ENCODE measurements at regions not wholly inside any gene's neighbourhood (a gene's known extent, or its start where the extent isn't known, plus 50 kb on each side); places are given as distances from the start of the nearest gene placed in this dataset.
"Not testable (repeated sequence)": the region's sequence is repeated elsewhere in the genome, so short reads cannot be mapped to it uniquely, and the experiment has no call there.

GRCh38 chr22:34638128-34638527, 427.8 kb upstream of the ISX start:
- H3K36me3 ChIP-seq (ENCODE audit: insufficient read depth): no peaks in the 10 kb centered on the region
- no peaks in the 10 kb centered on the region for H3K27me3 ChIP-seq (ENCODE audit: insufficient read depth, low read depth)
- no peaks in the 10 kb centered on the region for H4K20me1 ChIP-seq (ENCODE audit: insufficient read depth)
- H3K4me1 ChIP-seq (ENCODE audit: low read depth, poor library complexity, severe bottlenecking): no peaks in the 10 kb centered on the region
- H3K27ac ChIP-seq: no peak overlapping the region
- H2AFZ ChIP-seq (ENCODE audit: low read depth): no peak overlapping the region
- H3K4me2 ChIP-seq: no peak overlapping the region
- TF ChIP-seq CTCF (conservative IDR thresholded peaks at IDR 0.05; ENCODE audit: low read depth, low read length): no peak
- no peaks in the 10 kb centered on the region for H3K79me2 ChIP-seq (ENCODE audit: insufficient read depth, low read depth)
- H3K4me3 ChIP-seq (IDR thresholded peaks at IDR 0.05; ENCODE audit: insufficient read depth, low read depth, low read length): no peak overlapping the region
- no peak overlapping the region for H3K9ac ChIP-seq

GRCh38 chr22:34639911-34640310, 426.0 kb upstream of the ISX start:
- TF ChIP-seq CTCF (conservative IDR thresholded peaks at IDR 0.05; ENCODE audit: low read depth, low read length): no peak
- no peaks in the 10 kb centered on the region for H3K4me1 ChIP-seq (ENCODE audit: low read depth, poor library complexity, severe bottlenecking)
- H3K27me3 ChIP-seq (ENCODE audit: insufficient read depth, low read depth): no peaks in the 10 kb centered on the region
- no peak overlapping the region for H2AFZ ChIP-seq (ENCODE audit: low read depth)
- H3K27ac ChIP-seq: no peak overlapping the region
- no peaks in the 10 kb centered on the region for H3K36me3 ChIP-seq (ENCODE audit: insufficient read depth)
- H3K4me2 ChIP-seq: no peak overlapping the region
- H3K79me2 ChIP-seq (ENCODE audit: insufficient read depth, low read depth): no peaks in the 10 kb centered on the region
- H3K4me3 ChIP-seq (IDR thresholded peaks at IDR 0.05; ENCODE audit: insufficient read depth, low read depth, low read length): no peak overlapping the region
- H4K20me1 ChIP-seq (ENCODE audit: insufficient read depth): no peaks in the 10 kb centered on the region
- no peak overlapping the region for H3K9ac ChIP-seq

- no peak overlapping the region for H3K9ac ChIP-seq
- no peaks in the 10 kb centered on the region for H4K20me1 ChIP-seq (ENCODE audit: insufficient read depth)
- no peaks in the 10 kb centered on the region for H3K27me3 ChIP-seq (ENCODE audit: insufficient read depth, low read depth)
- TF ChIP-seq CTCF (conservative IDR thresholded peaks at IDR 0.05; ENCODE audit: low read depth, low read length): no peak
- H3K4me1 ChIP-seq (ENCODE audit: low read depth, poor library complexity, severe bottlenecking): no peaks in the 10 kb centered on the region
- H3K4me3 ChIP-seq (IDR thresholded peaks at IDR 0.05; ENCODE audit: insufficient read depth, low read depth, low read length): no peak overlapping the region
- no peak overlapping the region for H2AFZ ChIP-seq (ENCODE audit: low read depth)
- H3K36me3 ChIP-seq (ENCODE audit: insufficient read depth): no peaks in the 10 kb centered on the region
- no peak overlapping the region for H3K4me2 ChIP-seq
- H3K79me2 ChIP-seq (ENCODE audit: insufficient read depth, low read depth): no peaks in the 10 kb centered on the region
- no peak overlapping the region for H3K27ac ChIP-seq
Observed at GRCh38 chr22:34645375-34645774, 420.6 kb upstream of the ISX start.

- Histone ChIP-seq H3K9ac (no peak overlapping the region), H3K4me3 (IDR thresholded peaks at IDR 0.05; ENCODE audit: insufficient read depth, low read depth, low read length) (no peak overlapping the region), H3K79me2 (ENCODE audit: insufficient read depth, low read depth) (no peaks in the 10 kb centered on the region), H3K36me3 (ENCODE audit: insufficient read depth) (no peaks in the 10 kb centered on the region), H3K4me1 (ENCODE audit: low read depth, poor library complexity, severe bottlenecking) (no peaks in the 10 kb centered on the region), H3K27me3 (ENCODE audit: insufficient read depth, low read depth) (no peaks in the 10 kb centered on the region), H2AFZ (ENCODE audit: low read depth) (no peak overlapping the region), H3K4me2 (no peak overlapping the region), H3K27ac (no peak overlapping the region), H4K20me1 (ENCODE audit: insufficient read depth) (no peaks in the 10 kb centered on the region)
- TF ChIP-seq CTCF (conservative IDR thresholded peaks at IDR 0.05; ENCODE audit: low read depth, low read length): no peak
Observed at GRCh38 chr22:34669001-34669400, 397.0 kb upstream of the ISX start.

GRCh38 chr22:34683031-34683430, 382.9 kb upstream of the ISX start:
- not testable (repeated sequence) for H4K20me1 ChIP-seq (ENCODE audit: insufficient read depth); H3K36me3 ChIP-seq (ENCODE audit: insufficient read depth); H3K27me3 ChIP-seq (ENCODE audit: insufficient read depth, low read depth); H2AFZ ChIP-seq (ENCODE audit: low read depth); H3K4me2 ChIP-seq; H3K9ac ChIP-seq; H3K4me3 ChIP-seq (IDR thresholded peaks at IDR 0.05; ENCODE audit: insufficient read depth, low read depth, low read length); H3K27ac ChIP-seq; H3K79me2 ChIP-seq (ENCODE audit: insufficient read depth, low read depth); H3K4me1 ChIP-seq (ENCODE audit: low read depth, poor library complexity, severe bottlenecking)

- not testable (repeated sequence) for H3K27me3 ChIP-seq (ENCODE audit: insufficient read depth, low read depth); H3K4me2 ChIP-seq; H3K4me1 ChIP-seq (ENCODE audit: low read depth, poor library complexity, severe bottlenecking); H3K79me2 ChIP-seq (ENCODE audit: insufficient read depth, low read depth); H4K20me1 ChIP-seq (ENCODE audit: insufficient read depth); H3K9ac ChIP-seq; H3K4me3 ChIP-seq (IDR thresholded peaks at IDR 0.05; ENCODE audit: insufficient read depth, low read depth, low read length); H3K36me3 ChIP-seq (ENCODE audit: insufficient read depth); H2AFZ ChIP-seq (ENCODE audit: low read depth); H3K27ac ChIP-seq
Observed at GRCh38 chr22:34684278-34684677, 381.7 kb upstream of the ISX start.

Data from KMS-11 (cell line).